ENCODE measurements at regions not wholly inside any gene's neighbourhood (a gene's known extent, or its start where the extent isn't known, plus 50 kb on each side); places are given as distances from the start of the nearest gene placed in this dataset.
"Not testable (repeated sequence)": the region's sequence is repeated elsewhere in the genome, so short reads cannot be mapped to it uniquely, and the experiment has no call there.

GRCh38 chr6:27826612-27826985 lies 85.6 kb downstream of the OR2B2 start:
- DNase-seq (ENCODE audit: low spot score) = not testable (repeated sequence)

DNA sequence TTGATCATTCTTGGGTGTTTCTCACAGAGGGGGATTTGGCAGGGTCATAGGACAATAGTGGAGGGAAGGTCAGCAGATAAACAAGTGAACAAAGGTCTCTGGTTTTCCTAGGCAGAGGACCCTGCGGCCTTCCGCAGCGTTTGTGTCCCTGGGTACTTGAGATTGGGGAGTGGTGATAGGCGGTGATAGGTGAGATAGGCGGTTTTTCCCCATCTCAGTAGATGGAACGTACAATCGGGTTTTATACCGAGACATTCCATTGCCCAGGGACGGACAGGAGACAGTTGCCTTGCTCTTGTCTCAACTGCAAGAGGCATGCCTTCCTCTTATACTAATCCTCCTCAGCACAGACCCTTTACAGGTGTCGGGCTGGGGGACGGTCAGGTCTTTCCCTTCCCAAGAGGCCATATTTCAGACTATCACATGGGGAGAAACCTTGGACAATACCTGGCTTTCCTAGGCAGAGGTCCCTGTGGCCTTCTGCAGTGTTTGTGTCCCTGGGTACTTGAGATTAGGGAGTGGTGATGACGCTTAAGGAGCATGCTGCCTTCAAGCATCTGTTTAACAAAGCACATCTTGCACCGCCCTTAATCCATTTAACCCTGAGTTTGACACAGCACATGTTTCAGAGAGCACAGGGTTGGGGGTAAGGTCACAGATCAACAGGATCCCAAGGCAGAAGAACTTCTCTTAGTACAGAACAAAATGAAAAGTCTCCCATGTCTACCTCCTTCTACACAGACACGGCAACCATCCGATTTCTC lies 86.2 kb downstream of the OR2B2 start:
- DNase-seq (ENCODE audit: low spot score) = not testable (repeated sequence)

DNA sequence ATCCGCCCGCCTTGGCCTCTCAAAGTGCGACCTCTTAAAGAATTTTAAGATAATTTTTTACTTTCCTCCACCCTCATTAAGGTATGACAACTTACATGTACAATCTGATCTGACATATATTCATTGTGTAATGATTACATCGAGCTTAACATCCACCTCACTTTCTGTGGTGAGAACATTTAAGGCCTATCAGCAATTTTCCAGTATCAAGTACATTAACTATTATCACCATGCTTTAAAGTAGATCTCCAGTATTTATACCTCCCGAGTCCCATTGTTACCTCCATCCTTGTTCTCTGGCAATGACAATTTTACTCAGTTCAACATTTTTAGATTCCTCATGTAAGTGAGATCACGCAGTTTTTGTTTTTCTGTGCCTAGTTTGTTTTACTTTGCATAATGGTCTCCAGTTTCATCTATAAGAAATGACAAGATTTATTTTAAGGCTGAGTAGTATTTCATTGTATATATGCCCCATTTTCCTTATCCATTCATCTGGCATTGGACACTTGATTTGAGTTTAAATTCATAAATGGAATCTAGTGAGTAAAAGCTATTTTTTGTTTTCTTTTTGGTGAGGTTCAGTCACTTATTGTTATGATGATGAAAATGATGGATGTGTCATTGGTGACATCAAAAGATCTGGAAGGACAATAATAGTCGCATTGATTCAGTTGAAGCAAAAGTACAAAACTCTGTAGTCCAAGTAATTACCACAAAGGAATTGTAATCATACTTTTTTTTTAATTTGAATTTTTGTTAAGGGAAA lies 87.0 kb downstream of the OR2B2 start:
- DNase-seq (ENCODE audit: low spot score) = peak; percentile 47

DNA sequence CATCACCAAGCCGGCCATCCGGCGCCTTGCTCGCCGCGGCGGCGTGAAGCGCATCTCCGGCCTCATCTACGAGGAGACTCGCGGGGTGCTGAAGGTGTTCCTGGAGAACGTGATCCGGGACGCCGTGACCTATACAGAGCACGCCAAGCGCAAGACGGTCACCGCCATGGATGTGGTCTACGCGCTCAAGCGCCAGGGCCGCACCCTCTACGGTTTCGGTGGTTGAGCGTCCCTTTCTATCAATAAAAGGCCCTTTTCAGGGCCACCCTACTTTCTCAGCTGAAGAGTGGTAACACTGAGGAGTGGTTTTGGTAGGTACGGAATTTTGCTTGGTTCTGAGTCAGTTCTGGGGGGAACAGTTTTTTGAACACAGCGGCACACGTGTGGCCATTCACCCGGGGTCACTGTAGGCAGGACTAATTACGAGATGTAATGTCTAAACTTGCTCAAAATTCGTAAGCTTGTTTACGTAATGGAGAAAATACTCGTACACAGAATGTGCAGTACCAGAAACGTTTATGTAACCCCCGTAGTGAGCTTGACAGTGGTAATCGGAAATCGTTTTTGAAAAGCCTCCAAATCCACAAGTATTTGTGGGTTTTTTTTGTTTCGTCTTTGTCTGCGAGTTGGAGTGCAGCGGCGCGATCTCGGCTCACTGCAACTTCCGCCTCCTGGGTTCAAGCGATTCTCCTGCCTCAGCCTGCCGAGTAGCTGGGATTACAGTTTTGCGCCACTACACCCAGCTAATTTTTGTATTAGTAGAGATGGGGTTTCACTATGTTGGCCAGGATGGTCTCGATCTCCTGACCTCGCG lies 87.8 kb downstream of the OR2B2 start:
- peak; percentile 67 for DNase-seq (ENCODE audit: low spot score)

- peak; percentile 67 for DNase-seq (ENCODE audit: low spot score)
Observed at GRCh38 chr6:27823714-27824210, 88.4 kb downstream of the OR2B2 start.

- DNase-seq (ENCODE audit: low spot score) = no peak
Observed at GRCh38 chr6:27816906-27817305, 95.3 kb downstream of the OR2B2 start.

- DNase-seq (ENCODE audit: low spot score) = peak; percentile 97
Observed at GRCh38 chr6:27814665-27815424, 97.4 kb downstream of the OR2B2 start.

DNA sequence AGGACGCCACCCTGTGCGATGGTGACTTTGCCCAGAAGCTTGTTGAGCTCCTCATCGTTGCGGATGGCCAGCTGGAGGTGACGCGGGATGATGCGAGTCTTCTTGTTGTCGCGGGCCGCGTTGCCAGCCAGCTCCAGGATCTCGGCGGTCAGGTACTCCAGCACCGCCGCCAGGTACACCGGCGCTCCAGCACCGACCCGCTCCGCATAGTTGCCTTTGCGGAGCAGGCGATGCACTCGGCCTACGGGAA lies 97.9 kb downstream of the OR2B2 start:
- DNase-seq (ENCODE audit: low spot score) = not testable (repeated sequence)

DNA sequence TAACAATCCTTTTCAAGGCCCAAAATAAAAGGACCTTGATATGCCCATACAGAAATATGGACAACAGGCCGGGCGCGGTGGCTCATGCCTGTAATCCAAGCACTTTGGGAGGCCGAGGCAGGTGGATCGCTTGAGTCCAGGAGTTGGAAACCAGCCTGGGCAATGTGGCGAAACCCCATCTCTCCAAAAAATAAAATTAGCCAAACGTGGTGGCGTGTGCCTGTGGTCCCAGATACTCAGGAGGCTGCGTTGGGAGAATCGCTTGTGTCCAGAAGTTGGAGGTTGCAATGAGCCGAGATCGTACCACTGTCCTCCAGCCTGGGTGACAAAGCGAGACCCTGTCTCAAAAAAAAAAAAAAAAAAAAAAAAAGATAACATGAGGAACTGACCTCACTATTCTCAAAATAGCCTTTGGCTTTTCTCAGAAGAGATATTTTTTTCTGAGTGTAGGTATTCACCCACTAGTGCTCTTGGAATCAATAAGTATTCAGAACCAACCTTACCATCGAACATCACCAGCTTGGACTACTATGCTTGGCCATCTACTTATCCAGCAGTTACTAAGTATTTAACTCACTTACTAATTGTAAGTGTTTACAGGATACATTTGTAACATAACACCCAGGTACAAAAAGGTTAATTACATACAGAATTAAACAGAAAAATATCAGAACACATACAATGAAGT lies 99.2 kb downstream of the OR2B2 start:
- peak; percentile 47 for DNase-seq (ENCODE audit: low spot score)

GRCh38 chr6:27812078-27812804 lies 100.0 kb downstream of the OR2B2 start:
- no peak for DNase-seq (ENCODE audit: low spot score)

- DNase-seq (ENCODE audit: low spot score) = no peak
Observed at GRCh38 chr6:27811451-27811772, 100.8 kb downstream of the OR2B2 start.

DNA sequence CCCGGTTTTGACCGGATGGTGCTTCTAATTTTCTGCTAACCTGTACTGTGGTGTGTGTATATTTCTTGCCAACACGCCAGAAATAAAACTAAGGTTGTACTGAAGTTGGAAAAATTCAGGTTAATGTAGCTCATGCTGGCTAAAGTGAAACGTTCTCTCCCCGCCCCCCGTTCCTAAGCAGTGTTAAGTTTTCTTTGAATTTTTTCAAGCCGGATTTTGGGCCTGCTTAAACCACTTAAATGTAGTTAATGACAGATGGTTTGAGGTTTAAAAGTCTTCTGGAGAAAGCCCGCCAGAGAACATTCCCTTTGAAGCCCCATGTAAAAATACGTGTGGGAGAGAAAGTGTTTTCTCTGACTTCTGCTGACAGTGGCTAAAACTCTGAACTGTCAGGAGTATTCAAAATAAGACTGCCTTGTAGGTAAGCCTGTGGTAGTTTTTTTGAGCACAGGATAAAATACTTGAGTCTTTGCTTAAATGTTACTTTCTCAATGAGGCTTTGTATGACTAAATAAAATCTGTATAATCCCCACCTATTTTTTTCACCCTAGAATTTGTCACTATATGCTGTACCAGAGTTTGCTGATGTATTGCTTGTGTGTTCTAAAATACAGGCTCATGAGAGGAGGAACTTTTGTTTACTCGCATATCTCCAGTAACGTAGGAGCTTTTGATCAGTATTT lies 101.3 kb downstream of the OR2B2 start:
- peak; percentile 61 for DNase-seq (ENCODE audit: low spot score)

GRCh38 chr6:27809939-27810767 lies 102.0 kb downstream of the OR2B2 start:
- DNase-seq (ENCODE audit: low spot score) = peak; percentile 96

DNA sequence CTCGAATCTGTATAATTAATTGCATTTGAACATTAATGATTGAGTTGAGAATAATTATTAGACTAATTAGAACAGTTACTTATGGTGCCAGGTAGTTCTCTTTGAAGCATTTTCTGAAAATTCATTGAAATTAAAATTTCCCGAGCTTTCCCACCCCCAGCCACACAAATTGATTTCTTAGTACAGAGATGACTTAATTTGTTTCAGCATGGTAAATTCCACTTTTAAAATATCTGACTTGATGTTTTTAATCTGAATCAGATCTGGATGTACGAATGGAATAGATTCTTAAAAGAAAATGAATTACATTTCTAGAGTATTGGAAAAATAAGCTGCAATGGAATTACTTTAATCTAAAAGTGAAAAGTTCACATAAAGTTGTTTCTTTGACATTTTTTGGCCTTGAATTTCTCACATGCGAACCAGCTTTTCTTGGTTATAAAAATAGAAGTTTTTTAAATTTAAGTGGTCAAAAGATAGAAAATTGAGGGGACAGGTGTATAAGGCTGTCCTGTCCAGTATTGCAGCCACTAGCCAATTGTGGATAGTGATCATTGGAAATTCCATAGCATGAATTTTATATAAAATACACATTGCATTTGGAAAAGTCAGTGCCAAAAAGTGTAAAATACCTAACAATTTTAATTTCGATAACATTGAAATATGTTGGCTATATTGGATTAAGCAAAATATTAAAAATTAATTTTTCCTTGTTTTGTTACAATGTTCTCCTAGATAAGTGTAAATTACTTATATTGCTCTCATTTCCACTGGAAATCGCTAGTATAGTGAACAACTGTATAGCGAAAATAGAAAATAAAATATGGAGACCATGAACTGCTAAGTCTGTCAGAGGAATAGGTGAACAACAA lies 102.9 kb downstream of the OR2B2 start:
- no peak for DNase-seq (ENCODE audit: low spot score)

DNA sequence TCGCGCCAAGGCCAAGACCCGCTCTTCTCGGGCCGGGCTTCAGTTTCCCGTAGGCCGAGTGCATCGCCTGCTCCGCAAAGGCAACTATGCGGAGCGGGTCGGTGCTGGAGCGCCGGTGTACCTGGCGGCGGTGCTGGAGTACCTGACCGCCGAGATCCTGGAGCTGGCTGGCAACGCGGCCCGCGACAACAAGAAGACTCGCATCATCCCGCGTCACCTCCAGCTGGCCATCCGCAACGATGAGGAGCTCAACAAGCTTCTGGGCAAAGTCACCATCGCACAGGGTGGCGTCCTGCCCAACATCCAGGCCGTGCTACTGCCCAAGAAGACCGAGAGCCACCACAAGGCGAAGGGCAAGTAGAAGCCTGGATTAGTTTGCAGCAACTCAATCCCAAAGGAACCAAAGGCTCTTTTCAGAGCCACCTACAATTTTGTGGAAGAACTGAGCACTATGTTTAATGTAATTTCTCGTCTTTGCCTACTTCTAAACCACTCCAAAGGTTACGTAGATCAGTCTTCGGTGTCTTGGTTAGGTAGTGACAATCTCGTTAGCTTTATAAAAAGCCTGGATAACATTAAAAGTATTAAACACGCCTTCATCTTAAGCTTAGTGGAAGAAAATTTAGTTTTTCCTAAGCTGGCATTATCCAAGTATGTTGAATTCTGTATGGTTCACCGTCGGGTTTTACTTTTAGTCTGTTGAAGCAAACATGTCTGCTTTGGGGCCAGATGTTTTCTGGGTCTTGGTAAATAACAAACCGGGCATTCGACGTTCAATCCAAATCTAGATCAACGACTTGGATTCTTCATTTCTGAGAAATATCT lies 103.7 kb downstream of the OR2B2 start:
- DNase-seq (ENCODE audit: low spot score) = peak; percentile 84

GRCh38 chr6:27807441-27808241 lies 104.6 kb downstream of the OR2B2 start:
- peak; percentile 94 for DNase-seq (ENCODE audit: low spot score)
